ENCODE measurements at regions not wholly inside any gene's neighbourhood (a gene's known extent, or its start where the extent isn't known, plus 50 kb on each side); places are given as distances from the start of the nearest gene placed in this dataset.
"Not testable (repeated sequence)": the region's sequence is repeated elsewhere in the genome, so short reads cannot be mapped to it uniquely, and the experiment has no call there.

GRCh38 chr5:124104344-124104743 is 592.4 kb downstream of the CSNK1G3 start (continued):
- TF ChIP-seq NFE2 (IDR thresholded peaks at IDR 0.05; ENCODE audit: low read depth) = no peak
- no peak for TF ChIP-seq TFE3 (CRISPR knock-in tag; IDR thresholded peaks at IDR 0.05)
- no peak for TF ChIP-seq POLR2AphosphoS2 (IDR thresholded peaks at IDR 0.05; ENCODE audit: low read length)
- TF ChIP-seq PURB (CRISPR knock-in tag; IDR thresholded peaks at IDR 0.05; ENCODE audit: low read depth) = no peak

- no peak overlapping the region for H3K27ac ChIP-seq (ENCODE audit: extremely low read depth, low read depth, low read length)
- CTCF ChIA-PET (ENCODE audit: low intra/inter-chr PET ratio) = no interaction called here
- no peak overlapping the region for H3K9ac ChIP-seq (ENCODE audit: insufficient read depth in 1 of 2, low read depth in 2 of 2, low read length in 2 of 2)
- in situ Hi-C loops (cut with MboI) = no loop called here
- H2AFZ ChIP-seq (ENCODE audit: low read depth, low read length) = no peak overlapping the region
- FAIRE-seq (no peak), ATAC-seq (no peak), DNase-seq (ENCODE audit: extremely low read depth in 1 of 4, low spot score in 3 of 4) (no peak)
- no peak overlapping the region for H3K4me3 ChIP-seq
- H3K27me3 ChIP-seq (ENCODE audit: control insufficient read depth in 2 of 2, insufficient read depth in 2 of 2, low read length in 2 of 2) = no peaks in the 10 kb centered on the region
- no peaks in the 10 kb centered on the region for H3K9me1 ChIP-seq (ENCODE audit: control insufficient read depth, insufficient read depth, low read length)
- TF ChIP-seq ATF3 (IDR thresholded peaks at IDR 0.05) (no peak), ATF3 (CRISPR knock-in tag; conservative IDR thresholded peaks at IDR 0.05) (no peak), ZNF274 (IDR thresholded peaks at IDR 0.05; ENCODE audit: borderline replicate concordance, low read depth, low read length) (no peak), GTF2F1 (IDR thresholded peaks at IDR 0.05; ENCODE audit: low read depth, low read length) (no peak)
- 0% methylated on average over 1 of the region's 1 CpG for WGBS (ENCODE audit: insufficient coverage, low coverage, missing lambda C conversion rate)
- H3K4me2 ChIP-seq (ENCODE audit: insufficient read depth, low read length) = no peak overlapping the region
- H3K36me3 ChIP-seq (ENCODE audit: control insufficient read depth, insufficient read depth, low read length) = no peaks in the 10 kb centered on the region
- no peaks in the 10 kb centered on the region for H4K20me1 ChIP-seq (replicated peaks; ENCODE audit: control insufficient read depth, insufficient read depth, low read length)
- POLR2A ChIA-PET = interaction anchor here (0.6 kb wide), 1 partner anchor 263 kb away, joined by 3 read pairs; no protein-coding TSS in a partner anchor
- intact Hi-C loops (cut with micrococcal nuclease) = no loop called here
- BruUV-seq (replicated peaks) = no TSS peak
- no peaks in the 10 kb centered on the region for H3K9me3 ChIP-seq (replicated peaks; ENCODE audit: control insufficient read depth, insufficient read depth, low read depth, low read length)
- no peaks in the 10 kb centered on the region for H3K4me1 ChIP-seq (replicated peaks in 1 of 2; ENCODE audit: control insufficient read depth in 2 of 2, insufficient read depth in 2 of 2, low read length in 2 of 2)
- H3K79me2 ChIP-seq (ENCODE audit: control insufficient read depth, insufficient read depth, low read length) = no peaks in the 10 kb centered on the region
Observed at GRCh38 chr5:124103671-124104070, 591.7 kb downstream of the CSNK1G3 start.

GRCh38 chr5:124103056-124103455 is 591.1 kb downstream of the CSNK1G3 start:
- H3K9ac ChIP-seq (ENCODE audit: insufficient read depth in 1 of 2, low read depth in 2 of 2, low read length in 2 of 2); in situ Hi-C loops (cut with MboI); H3K36me3 ChIP-seq (ENCODE audit: control insufficient read depth, insufficient read depth, low read length); intact Hi-C loops (cut with micrococcal nuclease); BruUV-seq (replicated peaks); H4K20me1 ChIP-seq (replicated peaks; ENCODE audit: control insufficient read depth, insufficient read depth, low read length); H3K27me3 ChIP-seq (ENCODE audit: control insufficient read depth in 2 of 2, insufficient read depth in 2 of 2, low read length in 2 of 2); DNase-seq (ENCODE audit: extremely low read depth in 1 of 4, low spot score in 3 of 4); POLR2A ChIA-PET; H3K4me2 ChIP-seq (ENCODE audit: insufficient read depth, low read length); H3K27ac ChIP-seq (ENCODE audit: extremely low read depth, low read depth, low read length); ATAC-seq; H3K79me2 ChIP-seq (ENCODE audit: control insufficient read depth, insufficient read depth, low read length); H3K4me3 ChIP-seq; CTCF ChIA-PET (ENCODE audit: low intra/inter-chr PET ratio); H3K9me1 ChIP-seq (ENCODE audit: control insufficient read depth, insufficient read depth, low read length); H2AFZ ChIP-seq (ENCODE audit: low read depth, low read length); H3K4me1 ChIP-seq (replicated peaks in 1 of 2; ENCODE audit: control insufficient read depth in 2 of 2, insufficient read depth in 2 of 2, low read length in 2 of 2); H3K9me3 ChIP-seq (replicated peaks; ENCODE audit: control insufficient read depth, insufficient read depth, low read depth, low read length); FAIRE-seq: not testable (repeated sequence)
- WGBS (ENCODE audit: insufficient coverage, low coverage, missing lambda C conversion rate) = 0% methylated on average over 4 of the region's 5 CpGs

Measured in K562 (cell line).